Retinal pigment epithelial cell (primary cell): ENCODE measurements at regions not wholly inside any gene's neighbourhood (a gene's known extent, or its start where the extent isn't known, plus 50 kb on each side); places are given as distances from the start of the nearest gene placed in this dataset.

Source experiments
- DNase-seq: peaks from one replicate; pipeline ENCODE4 v3.0.0-alpha.2; 2010; ENCODE audit warnings: low read depth
- H3K4me3 ChIP-seq: 2 replicates; pipeline ENCODE4 v1.5.1; 2011; ENCODE audit warnings: mild to moderate bottlenecking, low read length, control low read depth, moderate library complexity
- CTCF ChIP-seq: conservative IDR thresholded peaks from 2 replicates; pipeline ENCODE4 v1.5.1; 2011; ENCODE audit warnings: low read depth, low read length, control low read depth, inconsistent platforms

DNA sequence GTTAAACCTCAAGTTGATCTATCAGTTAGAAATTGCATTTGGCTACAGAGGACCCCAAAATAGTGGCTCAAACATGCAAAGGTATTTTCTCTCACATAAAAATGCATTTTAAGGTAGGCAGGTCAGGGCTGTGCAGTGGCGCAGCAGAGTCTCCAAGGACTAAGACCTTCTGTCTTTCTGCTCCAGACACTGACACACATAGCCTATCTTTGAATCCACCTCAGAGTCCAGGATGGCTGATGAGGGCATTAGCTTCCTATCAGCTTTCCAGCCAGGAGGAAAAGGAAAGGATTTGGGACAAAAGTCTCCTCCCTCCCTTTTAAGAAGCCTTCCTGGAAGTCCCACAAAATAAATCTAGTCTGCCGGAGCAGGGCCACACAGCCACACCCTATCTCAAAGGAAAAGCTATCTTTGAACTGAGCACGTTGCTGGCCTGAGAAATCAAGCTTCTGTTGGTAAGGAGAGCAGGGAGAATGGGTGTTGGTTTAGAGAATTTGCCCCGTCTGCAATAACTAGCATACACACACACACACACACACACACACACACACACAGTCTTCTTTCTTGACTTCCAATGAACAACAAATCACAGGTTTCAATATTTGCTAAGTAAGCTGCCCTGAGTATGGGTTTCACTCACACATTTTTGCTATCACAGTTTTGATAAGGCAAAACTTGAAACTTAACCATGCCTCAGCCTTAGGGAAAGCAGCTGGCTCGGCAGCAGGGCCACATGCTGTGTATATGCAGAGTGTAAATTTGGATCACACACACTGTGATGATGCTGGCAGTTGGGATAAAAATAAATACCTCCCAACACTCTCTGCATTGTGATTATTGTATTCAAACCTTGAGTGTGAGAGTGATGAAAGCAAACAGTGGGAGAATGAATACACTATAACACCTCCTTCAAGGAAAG is 116.6 kb upstream of the MAP3K1 start:
- no peak for TF ChIP-seq CTCF
- DNase-seq: no peak
- no peak overlapping the region for H3K4me3 ChIP-seq

DNA sequence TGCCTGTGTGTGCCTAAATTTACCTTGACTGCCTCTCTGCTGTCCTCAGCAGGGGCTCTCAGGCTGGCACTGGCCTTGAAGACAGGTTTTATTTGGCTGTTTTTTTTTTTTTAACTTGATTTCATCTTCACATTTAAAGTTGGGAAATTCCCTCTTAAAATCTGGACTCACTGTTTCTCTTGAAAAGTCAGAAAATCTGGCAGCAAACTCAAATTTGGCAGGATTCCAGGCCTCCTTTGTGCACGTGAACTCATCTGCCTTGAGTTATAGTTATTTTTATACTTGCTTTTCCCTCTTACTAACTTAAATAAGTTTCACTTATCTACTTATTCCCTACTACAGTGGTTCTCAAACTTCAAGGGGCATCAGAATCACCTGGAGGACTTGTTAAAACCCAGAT is 118.4 kb upstream of the MAP3K1 start:
- TF ChIP-seq CTCF: no peak
- no peak overlapping the region for H3K4me3 ChIP-seq
- no peak for DNase-seq

GRCh38 chr5:56693220-56693579 is 122.1 kb upstream of the MAP3K1 start:
- no peak for DNase-seq
- no peak for TF ChIP-seq CTCF
- H3K4me3 ChIP-seq: no peak overlapping the region

DNA sequence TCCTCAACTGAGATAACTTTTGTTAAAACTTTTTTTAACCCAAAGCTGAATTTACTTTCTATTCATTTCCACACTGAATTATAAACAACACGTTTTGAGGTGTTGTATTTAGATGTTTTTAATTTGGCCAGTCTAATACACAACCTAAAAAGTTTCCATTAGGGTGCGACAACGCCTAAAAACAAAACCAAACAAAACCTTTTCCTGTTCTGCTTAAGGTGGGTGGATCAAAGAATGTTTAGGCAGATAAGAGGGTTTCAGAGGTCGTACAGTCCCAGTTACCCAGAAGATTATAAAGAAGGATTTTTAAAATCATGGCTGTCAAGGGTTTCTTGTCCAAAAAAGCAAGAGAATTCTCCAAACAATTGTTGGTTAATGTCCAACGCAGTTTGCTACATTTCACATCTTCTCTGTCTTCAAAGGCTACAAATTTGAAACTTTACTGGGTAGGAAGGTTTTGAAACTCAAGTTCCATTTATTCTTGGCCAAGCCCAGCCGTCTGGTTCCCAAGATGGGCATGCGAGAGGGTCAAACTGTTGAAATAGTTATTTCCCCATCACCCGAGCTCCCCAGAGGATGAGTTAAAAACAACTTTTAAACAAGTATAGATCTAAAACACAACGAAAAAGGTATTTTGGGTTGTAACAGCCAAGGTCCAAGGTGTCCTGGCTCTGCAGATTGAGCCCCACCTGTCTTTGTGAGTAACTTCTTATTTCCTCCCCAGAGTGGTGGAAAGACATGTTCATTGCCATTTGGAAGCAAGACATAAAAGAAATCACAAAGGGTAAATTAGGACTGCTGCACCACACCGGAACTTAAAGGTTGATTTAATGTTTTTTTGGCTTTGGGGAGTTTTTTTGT is 122.8 kb upstream of the MAP3K1 start:
- no peak for TF ChIP-seq CTCF
- DNase-seq: no peak
- no peak overlapping the region for H3K4me3 ChIP-seq

GRCh38 chr5:56688402-56688801 is 126.9 kb upstream of the MAP3K1 start:
- no peak for TF ChIP-seq CTCF
- DNase-seq: no peak
- no peak overlapping the region for H3K4me3 ChIP-seq

GRCh38 chr5:56686337-56687195 is 128.8 kb upstream of the MAP3K1 start:
- TF ChIP-seq CTCF: no peak
- no peak for DNase-seq
- H3K4me3 ChIP-seq: no peak overlapping the region
